ENCODE measurements at regions not wholly inside any gene's neighbourhood (a gene's known extent, or its start where the extent isn't known, plus 50 kb on each side); places are given as distances from the start of the nearest gene placed in this dataset.

- Histone ChIP-seq H2BK5ac (ENCODE audit: low read depth, low read length) (no peak overlapping the region), H2AFZ (ENCODE audit: low read length) (no peak overlapping the region), H3K4ac (replicated peaks; ENCODE audit: insufficient read length, low read depth, low read length) (no peak overlapping the region), H4K5ac (ENCODE audit: insufficient read length, low read depth, low read length) (no peak overlapping the region), H3K23ac (ENCODE audit: insufficient read length) (no peak overlapping the region), H3K56ac (replicated peaks; ENCODE audit: insufficient read length, low read depth, low read length) (no peak overlapping the region), H3K9me3 (ENCODE audit: insufficient read depth in 2 of 2, low read depth in 1 of 2, low read length in 1 of 2) (no peaks in the 10 kb centered on the region), H2BK120ac (replicated peaks; ENCODE audit: low read depth, low read length) (no peak overlapping the region), H2BK15ac (ENCODE audit: low read length) (no peak overlapping the region), H3K9ac (replicated peaks in 1 of 4; ENCODE audit: extremely low read depth in 1 of 4, low read depth in 3 of 4, low read length in 3 of 4) (no peak overlapping the region), H2AK5ac (ENCODE audit: low read depth, low read length) (no peak overlapping the region), H3K27ac (ENCODE audit: low read depth, low read length) (no peak overlapping the region), H3K27me3 (replicated peaks in 1 of 4; ENCODE audit: control insufficient read depth in 3 of 4, extremely low read depth in 1 of 4, insufficient read depth in 3 of 4, low read length in 3 of 4) (no peaks in the 10 kb centered on the region), H4K91ac (replicated peaks; ENCODE audit: insufficient read length, low read length) (no peak overlapping the region), H3K18ac (ENCODE audit: extremely low read depth, low read length) (no peak overlapping the region), H3K4me2 (ENCODE audit: insufficient read depth in 1 of 2, low read depth in 2 of 2, low read length in 2 of 2) (no peak overlapping the region), H3K23me2 (ENCODE audit: low read depth, low read length) (no peaks in the 10 kb centered on the region; the same call in 1 of the 2 replicates), H3K4me3 (ENCODE audit: extremely low read depth in 1 of 4, insufficient read depth in 2 of 4, low read depth in 3 of 4, low read length in 4 of 4) (no peak overlapping the region), H2BK20ac (ENCODE audit: low read length) (no peak overlapping the region), H3K36me3 (ENCODE audit: control insufficient read depth in 2 of 4, insufficient read depth in 4 of 4, low read length in 3 of 4) (no peaks in the 10 kb centered on the region), H3K79me2 (ENCODE audit: control insufficient read depth in 1 of 2, insufficient read depth in 2 of 2, low read length in 2 of 2) (no peaks in the 10 kb centered on the region), H3K14ac (ENCODE audit: insufficient read length) (no peak overlapping the region), H2BK12ac (ENCODE audit: low read depth, low read length) (no peak overlapping the region; the same call in 1 of the 2 replicates), H3K79me1 (ENCODE audit: low read depth, low read length) (no peaks in the 10 kb centered on the region), H3K4me1 (replicated peaks in 1 of 4; ENCODE audit: control insufficient read depth in 3 of 4, insufficient read depth in 4 of 4, low read length in 3 of 4) (peaks cover 0 to 11% (median 3%) of the 10 kb centered on the region in 4 experiments; a peak in 5 of 7 replicates), H4K8ac (ENCODE audit: extremely low read depth, insufficient read depth, low read length) (no peak overlapping the region), H4K20me1 (replicated peaks in 1 of 2; ENCODE audit: control insufficient read depth in 1 of 2, insufficient read depth in 2 of 2, low read length in 2 of 2) (no peaks in the 10 kb centered on the region)
- ChIA-PET CTCF (ENCODE audit: partially characterized antibody) (interaction anchor here (0.6 to 1.2 kb wide), 5 partner anchors 9 to 904 kb away, joined by 3 to 4 read pairs (median 3); no protein-coding TSS in a partner anchor), POLR2A (ENCODE audit: partially characterized antibody) (no interaction called here)
- FAIRE-seq (no peak), DNase-seq (ENCODE audit: low read depth in 1 of 2, low spot score in 2 of 2) (no peak)
- WGBS, 2 experiments (ENCODE audit: extremely low coverage in 1 of 2, insufficient coverage in 1 of 2, insufficient read length in 1 of 2, insufficient replicate concordance in 2 of 2, low coverage in 1 of 2, low lambda C conversion rate in 2 of 2, missing lambda C conversion rate in 1 of 2), result 70% methylated on average over 3 of the region's 3 CpGs; no CpG with 5 or more reads in 1 of the 2 experiments
- TF ChIP-seq SIN3A (conservative IDR thresholded peaks at IDR 0.05 in 1 of 2, IDR thresholded peaks at IDR 0.05 in 1 of 2; ENCODE audit: low read depth in 1 of 2, low read length in 2 of 2), result no peak
- TF ChIP-seq E2F6 (IDR thresholded peaks at IDR 0.05), result no peak
- TF ChIP-seq SIRT6 (IDR thresholded peaks at IDR 0.05; ENCODE audit: low read length), result no peak
- TF ChIP-seq CHD2 (IDR thresholded peaks at IDR 0.05; ENCODE audit: low read length), result no peak
- TF ChIP-seq TCF12 (IDR thresholded peaks at IDR 0.05; ENCODE audit: low read depth, low read length), result no peak
- no peak for TF ChIP-seq CBX5 (IDR thresholded peaks at IDR 0.05; ENCODE audit: low read depth, low read length)
- no peak for TF ChIP-seq USF2 (IDR thresholded peaks at IDR 0.05; ENCODE audit: low read length)
- TF ChIP-seq CHD1 (IDR thresholded peaks at IDR 0.05; ENCODE audit: low read depth, low read length), result no peak
- TF ChIP-seq KDM4A (IDR thresholded peaks at IDR 0.05; ENCODE audit: low read depth, low read length, severe bottlenecking), result no peak
- TF ChIP-seq HDAC6 (IDR thresholded peaks at IDR 0.05; ENCODE audit: low read depth, low read length), result no peak
- no peak for TF ChIP-seq NANOG (IDR thresholded peaks at IDR 0.05; ENCODE audit: insufficient read depth, low read depth, low read length, poor library complexity, severe bottlenecking)
- no peak for TF ChIP-seq PHF8 (conservative IDR thresholded peaks at IDR 0.05; ENCODE audit: low read depth, low read length)
- TF ChIP-seq ZNF274 (IDR thresholded peaks at IDR 0.05; ENCODE audit: borderline replicate concordance, extremely low read depth, low read length), result no peak
Observed at GRCh38 chr13:22812793-22813192, 368.0 kb upstream of the SGCG start.
